ENCODE measurements at regions not wholly inside any gene's neighbourhood (a gene's known extent, or its start where the extent isn't known, plus 50 kb on each side); places are given as distances from the start of the nearest gene placed in this dataset.
"Not testable (repeated sequence)": the region's sequence is repeated elsewhere in the genome, so short reads cannot be mapped to it uniquely, and the experiment has no call there.

- DNase-seq (ENCODE audit: low spot score) = peak; percentile 59
Measured at GRCh38 chr15:77944002-77944867, 133.3 kb downstream of the TBC1D2B start.

- DNase-seq (ENCODE audit: low spot score) = no peak
Measured at GRCh38 chr15:77942611-77943211, 134.8 kb downstream of the TBC1D2B start.

GRCh38 chr15:77941090-77941827 is 136.3 kb downstream of the TBC1D2B start:
- not testable (repeated sequence) for DNase-seq (ENCODE audit: low spot score)

- no peak for DNase-seq (ENCODE audit: low spot score)
Measured at GRCh38 chr15:77940381-77940947, 137.0 kb downstream of the TBC1D2B start.

- DNase-seq (ENCODE audit: low spot score) = no peak
Measured at GRCh38 chr15:77939851-77940250, 137.7 kb downstream of the TBC1D2B start.

GRCh38 chr15:77939026-77939425 is 138.5 kb downstream of the TBC1D2B start:
- DNase-seq (ENCODE audit: low spot score) = not testable (repeated sequence)

GRCh38 chr15:77938546-77938945 is 139.0 kb downstream of the TBC1D2B start:
- not testable (repeated sequence) for DNase-seq (ENCODE audit: low spot score)

GRCh38 chr15:77936567-77936966 is 140.9 kb downstream of the TBC1D2B start:
- DNase-seq (ENCODE audit: low spot score) = not testable (repeated sequence)

- DNase-seq (ENCODE audit: low spot score) = not testable (repeated sequence)
Measured at GRCh38 chr15:77934516-77934915, 143.0 kb downstream of the TBC1D2B start.

GRCh38 chr15:77930907-77931306 is 146.6 kb downstream of the TBC1D2B start:
- not testable (repeated sequence) for DNase-seq (ENCODE audit: low spot score)

- peak; percentile 9 for DNase-seq (ENCODE audit: low spot score)
Measured at GRCh38 chr15:77930490-77930889, 147.0 kb downstream of the TBC1D2B start.

GRCh38 chr15:77926789-77927188 is 150.7 kb downstream of the TBC1D2B start:
- DNase-seq (ENCODE audit: low spot score) = not testable (repeated sequence)

GRCh38 chr15:77926296-77926695 is 151.2 kb downstream of the TBC1D2B start:
- DNase-seq (ENCODE audit: low spot score) = not testable (repeated sequence)

GRCh38 chr15:77925101-77925500 is 152.4 kb downstream of the TBC1D2B start:
- not testable (repeated sequence) for DNase-seq (ENCODE audit: low spot score)

GRCh38 chr15:77921664-77922063 is 155.8 kb downstream of the TBC1D2B start:
- DNase-seq (ENCODE audit: low spot score) = no peak

GRCh38 chr15:77916966-77917635 is 160.4 kb downstream of the TBC1D2B start:
- not testable (repeated sequence) for DNase-seq (ENCODE audit: low spot score)

GRCh38 chr15:77915961-77916330 is 161.6 kb downstream of the TBC1D2B start:
- DNase-seq (ENCODE audit: low spot score) = not testable (repeated sequence)

GRCh38 chr15:77915261-77915960 is 162.1 kb downstream of the TBC1D2B start:
- DNase-seq (ENCODE audit: low spot score) = no peak

- DNase-seq (ENCODE audit: low spot score) = not testable (repeated sequence)
Measured at GRCh38 chr15:77914531-77914930, 163.0 kb downstream of the TBC1D2B start.

- DNase-seq (ENCODE audit: low spot score) = peak; percentile 82
Measured at GRCh38 chr15:77910030-77910911, 167.2 kb downstream of the TBC1D2B start.
